ENCODE measurements at regions not wholly inside any gene's neighbourhood (a gene's known extent, or its start where the extent isn't known, plus 50 kb on each side); places are given as distances from the start of the nearest gene placed in this dataset.

GRCh38 chr15:94600505-94600904, 369.1 kb downstream of the MCTP2 start:
- TF ChIP-seq CTCF (IDR thresholded peaks at IDR 0.05; ENCODE audit: low read depth, low read length, poor library complexity, severe bottlenecking), result no peak
- no peak for TF ChIP-seq EZH2phosphoT487 (IDR thresholded peaks at IDR 0.05; ENCODE audit: borderline replicate concordance, low read length)

Measured in DOHH2 (cell line).